ENCODE measurements at regions not wholly inside any gene's neighbourhood (a gene's known extent, or its start where the extent isn't known, plus 50 kb on each side); places are given as distances from the start of the nearest gene placed in this dataset.

- ATAC-seq (no peak), DNase-seq (no peak)
- Histone ChIP-seq H3K36me3 (no peaks in the 10 kb centered on the region), H3K9me3 (no peaks in the 10 kb centered on the region), H3K27ac (no peak overlapping the region), H3K27me3 (ENCODE audit: low read depth) (no peaks in the 10 kb centered on the region), H3K4me3 (no peak overlapping the region), H3K4me1 (no peaks in the 10 kb centered on the region)
- TF ChIP-seq CTCF (IDR thresholded peaks at IDR 0.05), result no peak
- intact Hi-C loops (cut with DNase I), result no loop called here
These were observed 522.6 kb upstream of the PCDH9 start for GRCh38 chr13:67752759-67753158.

GRCh38 chr13:67742478-67742877 is 512.3 kb upstream of the PCDH9 start:
- Histone ChIP-seq H3K4me1 (no peaks in the 10 kb centered on the region), H3K27ac (no peak overlapping the region), H3K36me3 (no peaks in the 10 kb centered on the region), H3K4me3 (no peak overlapping the region), H3K27me3 (ENCODE audit: low read depth) (no peaks in the 10 kb centered on the region), H3K9me3 (no peaks in the 10 kb centered on the region)
- TF ChIP-seq CTCF (IDR thresholded peaks at IDR 0.05), result no peak
- intact Hi-C loops (cut with DNase I), result no loop called here
- no peak for ATAC-seq
- DNase-seq, result no peak

- Histone ChIP-seq H3K4me1 (no peaks in the 10 kb centered on the region), H3K9me3 (no peaks in the 10 kb centered on the region), H3K27ac (no peak overlapping the region), H3K4me3 (no peak overlapping the region), H3K36me3 (no peaks in the 10 kb centered on the region), H3K27me3 (ENCODE audit: low read depth) (no peaks in the 10 kb centered on the region)
- no peak for ATAC-seq
- no peak for TF ChIP-seq CTCF (IDR thresholded peaks at IDR 0.05)
- intact Hi-C loops (cut with DNase I), result no loop called here
- no peak for DNase-seq
These were observed 510.9 kb upstream of the PCDH9 start for GRCh38 chr13:67740871-67741535.

DNA sequence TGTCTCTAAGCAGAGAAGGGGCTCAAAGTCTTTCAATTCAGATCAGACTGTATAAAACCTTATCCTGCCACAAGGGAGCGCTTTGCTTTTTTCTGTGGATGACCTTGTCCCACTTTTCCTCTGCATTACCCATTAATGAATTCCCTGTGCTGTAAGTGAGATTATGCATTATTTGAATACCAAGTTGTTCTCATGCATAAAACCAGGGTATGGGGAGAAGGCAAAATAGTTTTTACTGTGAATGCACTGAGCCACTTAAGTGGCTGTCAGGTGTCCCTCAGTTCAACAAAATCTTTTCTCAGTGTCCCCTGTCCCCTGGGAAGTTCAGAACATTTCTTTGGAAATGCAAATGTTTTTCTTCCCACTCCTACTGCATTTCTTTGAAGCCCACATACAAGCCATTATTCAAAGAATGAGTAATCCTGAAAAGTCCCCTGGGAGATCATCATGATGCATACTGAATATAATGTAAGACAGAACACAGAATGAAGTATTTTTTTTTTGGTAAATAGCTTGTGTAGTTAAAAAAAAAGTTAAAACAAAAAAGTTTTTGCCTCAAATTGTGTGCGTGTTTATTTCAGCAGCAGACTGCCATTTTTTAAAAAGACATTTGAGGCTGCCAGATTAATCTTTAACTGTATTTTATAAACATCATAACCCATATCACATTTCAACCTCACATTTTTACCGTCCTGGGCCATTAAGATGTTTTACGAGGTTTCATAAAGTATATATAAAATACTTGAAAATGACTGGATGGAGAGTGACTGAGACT is 506.7 kb upstream of the PCDH9 start:
- no peak for ATAC-seq
- no peak for DNase-seq
- intact Hi-C loops (cut with DNase I), result no loop called here
- no peak for TF ChIP-seq CTCF (IDR thresholded peaks at IDR 0.05)
- Histone ChIP-seq H3K9me3 (no peaks in the 10 kb centered on the region), H3K4me1 (no peaks in the 10 kb centered on the region), H3K27ac (no peak overlapping the region), H3K27me3 (ENCODE audit: low read depth) (no peaks in the 10 kb centered on the region), H3K4me3 (no peak overlapping the region), H3K36me3 (no peaks in the 10 kb centered on the region)

GRCh38 chr13:67735651-67736050 is 505.5 kb upstream of the PCDH9 start:
- no peaks in the 10 kb centered on the region for H3K9me3 ChIP-seq
- H3K27ac ChIP-seq, result no peak overlapping the region
- no peaks in the 10 kb centered on the region for H3K4me1 ChIP-seq
- H3K27me3 ChIP-seq (ENCODE audit: low read depth), result no peaks in the 10 kb centered on the region
- DNase-seq (no peak), ATAC-seq (no peak)
- TF ChIP-seq CTCF (IDR thresholded peaks at IDR 0.05), result no peak
- no peak overlapping the region for H3K4me3 ChIP-seq
- intact Hi-C loops (cut with DNase I), result no loop called here
- no peaks in the 10 kb centered on the region for H3K36me3 ChIP-seq

Data from lower lobe of right lung (tissue), 2 donors.